Activated T-helper 1 cell treated with anti-CD3 and anti-CD28 coated beads, Interleukin-12 subunit alpha, Interleukin-12 subunit beta, Interleukin-2, Interleukin-4 antibody, amounts not matched to agents 30 ng/mL and 10 ng/mL and 1 ng/mL, durations not matched to agents 14 hours and 24 hours and 36 hours (primary cell): ENCODE measurements at regions not wholly inside any gene's neighbourhood (a gene's known extent, or its start where the extent isn't known, plus 50 kb on each side); places are given as distances from the start of the nearest gene placed in this dataset.

Experiments
- DNase-seq: peaks from one replicate; pipeline ENCODE4 v3.0.0; 2021; ENCODE audit warnings: low spot score
- H3K27ac Mint-ChIP-seq: one replicate; pipeline ENCODE4 v1.8.0; 2021; ENCODE audit warnings: mild to moderate bottlenecking, mixed read lengths
- H3K27me3 Mint-ChIP-seq: one replicate; pipeline ENCODE4 v1.8.0; 2022; ENCODE audit warnings: mild to moderate bottlenecking, moderate library complexity, mixed read lengths; ENCODE audit not compliant: insufficient read depth
- H3K36me3 Mint-ChIP-seq: one replicate; pipeline ENCODE4 v1.8.0; 2021; ENCODE audit warnings: low read depth, mixed read lengths
- H3K4me1 Mint-ChIP-seq: one replicate; pipeline ENCODE4 v1.8.0; 2021; ENCODE audit warnings: low read depth, mixed read lengths
- H3K4me3 Mint-ChIP-seq: one replicate; pipeline ENCODE4 v1.8.0; 2021; ENCODE audit warnings: mild to moderate bottlenecking, moderate library complexity, mixed read lengths
- H3K9me3 Mint-ChIP-seq: one replicate; pipeline ENCODE4 v1.8.0; 2021; ENCODE audit warnings: mixed read lengths
- intact Hi-C: fragments of 100-400 bp; cut with micrococcal nuclease; formaldehyde crosslinking; loops from one replicate; pipeline ENCODE4 v1.15.1; 2024

DNA sequence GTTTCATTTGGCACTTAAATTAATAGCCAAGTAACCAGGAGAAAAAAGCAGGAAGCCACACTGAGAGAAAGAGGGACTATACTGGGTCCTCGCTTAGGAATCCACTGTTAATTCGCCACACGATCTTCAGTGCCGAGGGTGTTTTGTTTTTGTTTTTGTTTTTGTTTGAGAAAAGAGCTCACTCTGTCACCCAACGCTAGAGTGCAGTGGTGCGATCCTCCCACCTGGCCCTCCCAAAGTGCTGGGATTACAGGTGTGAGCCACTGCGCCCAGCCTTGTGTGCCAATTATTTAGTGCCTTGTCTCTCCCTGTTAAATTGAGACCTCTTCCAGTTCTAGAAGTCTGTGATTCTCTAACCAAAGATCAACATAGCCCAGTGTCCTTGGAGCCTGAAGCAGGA lies 53.8 kb upstream of the TPM1 start:
- Mint-ChIP-seq H3K36me3 (no peaks in the 10 kb centered on the region), H3K27ac (no peak overlapping the region)
- intact Hi-C loops = no loop called here

GRCh38 chr15:62989366-62990055 lies 53.0 kb upstream of the TPM1 start:
- Mint-ChIP-seq H3K27ac (no peak overlapping the region), H3K9me3 (no peaks in the 10 kb centered on the region), H3K27me3 (peaks cover 17% of the 10 kb centered on the region), H3K4me1 (no peaks in the 10 kb centered on the region), H3K4me3 (no peak overlapping the region), H3K36me3 (no peaks in the 10 kb centered on the region)
- DNase-seq = no peak
- intact Hi-C loops = no loop called here

More for the DNA sequence above, 53.8 kb upstream of the TPM1 start:
- H3K9me3 Mint-ChIP-seq = no peaks in the 10 kb centered on the region
- H3K4me3 Mint-ChIP-seq = no peak overlapping the region
- no peaks in the 10 kb centered on the region for H3K4me1 Mint-ChIP-seq
- H3K27me3 Mint-ChIP-seq = peaks cover 17% of the 10 kb centered on the region
- DNase-seq = no peak

GRCh38 chr15:62991698-62992097 lies 50.8 kb upstream of the TPM1 start:
- Mint-ChIP-seq H3K9me3 (no peaks in the 10 kb centered on the region), H3K36me3 (no peaks in the 10 kb centered on the region), H3K4me1 (no peaks in the 10 kb centered on the region), H3K4me3 (no peak overlapping the region), H3K27ac (no peak overlapping the region), H3K27me3 (peaks cover 8% of the 10 kb centered on the region)
- intact Hi-C loops = no loop called here
- no peak for DNase-seq

- Mint-ChIP-seq H3K27ac (no peak overlapping the region), H3K27me3 (peaks cover 8% of the 10 kb centered on the region), H3K36me3 (no peaks in the 10 kb centered on the region), H3K9me3 (no peaks in the 10 kb centered on the region), H3K4me3 (no peak overlapping the region), H3K4me1 (no peaks in the 10 kb centered on the region)
- no peak for DNase-seq
- intact Hi-C loops = no loop called here
These were observed 50.2 kb upstream of the TPM1 start for GRCh38 chr15:62992302-62992701.
